Left lung (tissue), 4 donors: ENCODE measurements at regions not wholly inside any gene's neighbourhood (a gene's known extent, or its start where the extent isn't known, plus 50 kb on each side); places are given as distances from the start of the nearest gene placed in this dataset.

Source experiments
- ATAC-seq: fragments of 200-7000 bp; cut with Tn5 transposase; one replicate; pipeline ENCODE4 v1.9.1; 2020; ENCODE audit warnings: moderate library complexity
- DNase-seq, 4 donors: peaks; one replicate each; pipeline ENCODE4 v3.0.0-alpha.2; 2013 to 2020
- H3K27ac ChIP-seq, 2 donors: fragments of 200-600 bp; sonication (generic) in 1 of 2; one replicate each; pipeline versions ENCODE4 v1.5.0 to v1.8.0; 2020 to 2021
- H3K27me3 ChIP-seq, 2 donors: fragments of 200-600 bp; sonication (generic) in 1 of 2; one replicate each; pipeline versions ENCODE4 v1.5.0 to v1.8.0; 2020 to 2021
- H3K36me3 ChIP-seq, 2 donors: fragments of 200-600 bp; sonication (generic) in 1 of 2; one replicate each; pipeline versions ENCODE4 v1.5.0 to v1.8.0; 2020 to 2021
- H3K4me1 ChIP-seq, 2 donors: fragments of 200-600 bp; one replicate each; pipeline ENCODE4 v1.8.0; 2021
- H3K4me3 ChIP-seq, 2 donors: fragments of 200-600 bp; sonication (generic) in 1 of 2; one replicate each; pipeline versions ENCODE4 v1.5.0 to v1.8.0; 2020 to 2021; ENCODE audit warnings: mild to moderate bottlenecking in 1 of 2
- H3K9me3 ChIP-seq, 2 donors: fragments of 200-600 bp; sonication (generic) in 1 of 2; one replicate each; pipeline versions ENCODE4 v1.5.0 to v1.8.0; 2020 to 2021
- CTCF ChIP-seq, 2 donors: fragments of 200-600 bp; sonication (generic) in 1 of 2; IDR thresholded peaks; one replicate each; pipeline versions ENCODE4 v1.5.0 to v1.8.0; 2021; ENCODE audit warnings: antibody characterized with exemption in 2 of 2
- intact Hi-C, 2 donors: fragments of 100-400 bp; cut with DNase I; formaldehyde crosslinking; loops; one replicate each; pipeline versions ENCODE4 v1.11.2 to v1.14.2; 2022
- donor health status: DM: no; HTN: yes; CAD: no.
- donor health status: DM: no; HTN: no; CAD: no.

DNA sequence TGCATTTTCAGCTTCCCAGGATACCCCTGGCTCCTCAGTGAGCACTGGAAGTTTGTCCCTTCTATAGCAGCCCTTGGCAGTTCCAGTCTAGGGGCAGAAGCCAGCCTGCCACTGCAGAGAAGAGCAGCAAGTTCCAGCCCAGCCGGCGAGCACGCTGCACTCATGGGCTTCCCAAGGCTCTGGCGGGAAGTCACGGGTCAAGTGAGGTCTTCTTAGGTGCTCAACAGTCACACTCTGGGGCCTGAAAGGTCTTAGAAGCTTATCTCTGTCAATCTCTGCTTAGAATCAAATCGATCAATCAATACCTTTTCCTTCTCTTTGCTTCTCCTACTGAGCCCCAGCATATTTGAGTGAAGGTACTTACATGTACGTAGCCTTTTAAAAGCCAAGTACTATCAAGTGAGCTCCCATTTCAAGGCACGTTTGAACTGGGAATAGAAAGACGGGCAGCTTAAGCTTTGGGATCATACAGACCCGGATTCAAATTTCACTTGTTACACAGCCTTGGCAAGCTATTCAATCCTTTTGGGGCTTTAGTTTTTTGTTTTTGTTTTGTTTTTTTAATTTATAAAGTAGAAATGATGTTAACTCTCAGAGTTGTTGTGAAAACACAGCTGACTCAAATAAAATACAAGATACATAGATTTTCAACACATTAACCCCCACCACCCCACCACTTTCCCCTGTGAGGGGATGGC is 152.6 kb upstream of the KLF14 start:
- intact Hi-C loops, result no loop called here
- no peaks in the 10 kb centered on the region for H3K27me3 ChIP-seq
- ATAC-seq, result peak; percentile 20
- peak overlapping the region; percentile 63 to 68 for H3K27ac ChIP-seq
- DNase-seq, result no peak
- peaks cover 48 to 92% of the 10 kb centered on the region in 2 donors for H3K4me1 ChIP-seq
- H3K9me3 ChIP-seq, result no peaks in the 10 kb centered on the region
- no peak overlapping the region for H3K4me3 ChIP-seq
- TF ChIP-seq CTCF (IDR thresholded peaks at IDR 0.05), result no peak
- peaks cover 0 to 83% of the 10 kb centered on the region in 2 donors for H3K36me3 ChIP-seq

GRCh38 chr7:130887182-130887956 is 153.4 kb upstream of the KLF14 start:
- H3K36me3 ChIP-seq, result peaks cover 0 to 75% of the 10 kb centered on the region in 2 donors
- peak overlapping the region; percentile 63 to 68 for H3K27ac ChIP-seq
- H3K27me3 ChIP-seq, result no peaks in the 10 kb centered on the region
- ATAC-seq, result peak; percentile 1
- H3K4me3 ChIP-seq, result no peak overlapping the region
- no peaks in the 10 kb centered on the region for H3K9me3 ChIP-seq
- peaks cover 44 to 87% of the 10 kb centered on the region in 2 donors for H3K4me1 ChIP-seq
- DNase-seq, result no peak
- no peak for TF ChIP-seq CTCF (IDR thresholded peaks at IDR 0.05)
- intact Hi-C loops, result no loop called here

GRCh38 chr7:130887957-130888371 is 154.0 kb upstream of the KLF14 start:
- ATAC-seq (no peak), DNase-seq (no peak)
- intact Hi-C loops, result no loop called here
- H3K4me1 ChIP-seq, result peaks cover 44 to 87% of the 10 kb centered on the region in 2 donors
- peak overlapping the region; percentile 63 to 68 for H3K27ac ChIP-seq
- no peak overlapping the region for H3K4me3 ChIP-seq
- H3K27me3 ChIP-seq, result no peaks in the 10 kb centered on the region
- no peaks in the 10 kb centered on the region for H3K9me3 ChIP-seq
- H3K36me3 ChIP-seq, result peaks cover 0 to 69% of the 10 kb centered on the region in 2 donors
- TF ChIP-seq CTCF (IDR thresholded peaks at IDR 0.05), result no peak

GRCh38 chr7:130888468-130888867 is 154.5 kb upstream of the KLF14 start:
- no peaks in the 10 kb centered on the region for H3K27me3 ChIP-seq
- H3K36me3 ChIP-seq, result peaks cover 0 to 64% of the 10 kb centered on the region in 2 donors
- no peak overlapping the region for H3K4me3 ChIP-seq
- no peak for TF ChIP-seq CTCF (IDR thresholded peaks at IDR 0.05)
- DNase-seq (no peak), ATAC-seq (no peak)
- no peaks in the 10 kb centered on the region for H3K9me3 ChIP-seq
- H3K27ac ChIP-seq, result peak overlapping the region; percentile 63 to 68
- peaks cover 46 to 90% of the 10 kb centered on the region in 2 donors for H3K4me1 ChIP-seq
- intact Hi-C loops, result no loop called here
